Effector CD8-positive, alpha-beta T cell (primary cell): ENCODE measurements at regions not wholly inside any gene's neighbourhood (a gene's known extent, or its start where the extent isn't known, plus 50 kb on each side); places are given as distances from the start of the nearest gene placed in this dataset.
"Not testable (repeated sequence)": the region's sequence is repeated elsewhere in the genome, so short reads cannot be mapped to it uniquely, and the experiment has no call there.

ENCODE experiments used
- DNase-seq: peaks from one replicate; lab custom pipeline; 2025; lab: John Stamatoyannopoulos, UW

- no peak for DNase-seq
Measured at GRCh38 chr9:135357863-135358551, 121.6 kb upstream of the PPP1R26 start.

GRCh38 chr9:135358552-135358940 is 121.0 kb upstream of the PPP1R26 start:
- DNase-seq = no peak

- DNase-seq = no peak
Measured at GRCh38 chr9:135359764-135360163, 119.8 kb upstream of the PPP1R26 start.

DNA sequence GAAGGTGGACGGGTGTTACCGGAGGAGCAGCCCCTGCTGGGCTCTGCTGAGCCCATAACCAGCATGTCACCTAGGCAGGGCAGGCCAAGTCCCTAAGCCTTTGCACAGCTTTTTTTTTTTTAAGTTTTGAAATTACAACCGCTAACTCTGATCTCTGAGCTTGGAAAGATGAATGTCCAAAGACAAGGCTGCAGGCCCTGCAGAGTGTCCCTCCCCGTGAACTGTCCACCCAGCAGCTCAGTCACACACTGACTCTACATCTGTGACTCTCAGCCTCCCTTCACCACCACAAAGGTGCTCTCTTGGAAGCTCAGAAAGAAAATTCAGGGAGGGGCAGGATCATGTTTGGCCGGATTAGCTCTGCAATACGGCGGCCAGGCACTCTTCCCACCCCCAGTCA is 119.0 kb upstream of the PPP1R26 start:
- DNase-seq = no peak

GRCh38 chr9:135361668-135362067 is 117.9 kb upstream of the PPP1R26 start:
- not testable (repeated sequence) for DNase-seq

DNA sequence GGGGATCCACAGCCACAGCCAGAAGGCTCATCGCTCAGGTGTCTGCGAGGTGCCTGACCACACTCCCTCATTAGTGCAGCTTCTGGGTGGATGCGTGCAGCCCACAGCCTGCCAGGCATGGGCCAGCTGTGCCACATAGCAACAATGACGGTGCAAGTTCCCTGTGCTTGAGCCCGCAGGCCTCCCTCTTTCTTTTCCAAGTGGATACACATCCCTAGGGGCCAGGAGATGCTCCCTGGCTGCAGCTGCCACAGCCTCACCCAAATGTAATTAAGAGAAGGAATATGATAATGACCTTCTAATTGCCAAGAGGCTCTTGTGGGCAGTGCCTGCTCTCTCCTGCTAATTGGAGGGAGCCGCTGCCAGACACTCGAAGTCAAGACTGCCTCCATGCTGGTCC is 116.0 kb upstream of the PPP1R26 start:
- no peak for DNase-seq

- no peak for DNase-seq
Measured at GRCh38 chr9:135365013-135365768, 114.4 kb upstream of the PPP1R26 start.

DNA sequence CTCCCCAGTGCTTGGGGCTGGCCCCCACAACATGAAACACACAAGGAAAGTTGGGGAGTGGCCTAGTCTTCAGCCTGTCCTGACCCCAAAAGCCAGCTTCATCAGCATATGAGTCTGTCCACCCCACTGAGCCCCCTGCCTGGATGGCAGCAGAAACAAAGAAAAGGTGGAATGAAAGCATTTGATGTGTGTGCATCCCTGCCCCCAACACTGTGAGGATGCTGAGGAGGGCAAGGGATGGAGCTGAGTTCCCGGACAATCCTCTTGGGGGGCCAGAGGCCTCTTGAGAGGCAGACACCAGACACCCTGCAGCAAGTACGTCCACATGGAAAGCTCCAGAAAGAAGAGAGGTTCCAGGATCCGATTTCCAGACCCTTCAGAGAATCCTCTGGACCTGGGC is 113.5 kb upstream of the PPP1R26 start:
- DNase-seq = no peak

DNA sequence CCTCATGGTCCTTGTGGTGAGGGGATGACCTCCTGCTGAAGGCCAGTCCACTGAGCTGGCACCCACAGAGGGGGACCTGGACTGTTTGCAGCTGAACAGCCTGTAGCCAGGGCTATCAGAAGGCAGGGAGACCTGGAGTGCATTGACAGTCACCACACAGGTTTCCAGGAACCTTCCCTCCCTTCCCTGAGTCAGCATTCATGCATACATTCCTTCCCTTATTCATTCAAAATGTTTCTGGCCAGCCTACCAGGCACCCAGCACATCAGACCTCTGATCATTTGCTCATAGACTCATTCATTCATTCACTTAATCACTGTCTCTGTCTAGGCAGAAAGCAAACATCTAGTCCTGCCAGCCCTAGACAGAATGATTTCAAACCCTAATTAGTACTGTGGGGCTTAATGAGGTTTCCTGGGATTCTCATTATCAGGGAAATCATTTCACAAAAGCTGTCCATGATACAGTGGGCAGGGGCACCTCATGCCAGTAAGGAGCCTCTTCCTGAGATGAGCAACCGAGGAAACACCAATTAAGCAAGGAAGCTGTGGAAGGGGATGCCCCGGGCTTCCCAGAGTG is 110.1 kb upstream of the PPP1R26 start:
- DNase-seq = no peak

DNA sequence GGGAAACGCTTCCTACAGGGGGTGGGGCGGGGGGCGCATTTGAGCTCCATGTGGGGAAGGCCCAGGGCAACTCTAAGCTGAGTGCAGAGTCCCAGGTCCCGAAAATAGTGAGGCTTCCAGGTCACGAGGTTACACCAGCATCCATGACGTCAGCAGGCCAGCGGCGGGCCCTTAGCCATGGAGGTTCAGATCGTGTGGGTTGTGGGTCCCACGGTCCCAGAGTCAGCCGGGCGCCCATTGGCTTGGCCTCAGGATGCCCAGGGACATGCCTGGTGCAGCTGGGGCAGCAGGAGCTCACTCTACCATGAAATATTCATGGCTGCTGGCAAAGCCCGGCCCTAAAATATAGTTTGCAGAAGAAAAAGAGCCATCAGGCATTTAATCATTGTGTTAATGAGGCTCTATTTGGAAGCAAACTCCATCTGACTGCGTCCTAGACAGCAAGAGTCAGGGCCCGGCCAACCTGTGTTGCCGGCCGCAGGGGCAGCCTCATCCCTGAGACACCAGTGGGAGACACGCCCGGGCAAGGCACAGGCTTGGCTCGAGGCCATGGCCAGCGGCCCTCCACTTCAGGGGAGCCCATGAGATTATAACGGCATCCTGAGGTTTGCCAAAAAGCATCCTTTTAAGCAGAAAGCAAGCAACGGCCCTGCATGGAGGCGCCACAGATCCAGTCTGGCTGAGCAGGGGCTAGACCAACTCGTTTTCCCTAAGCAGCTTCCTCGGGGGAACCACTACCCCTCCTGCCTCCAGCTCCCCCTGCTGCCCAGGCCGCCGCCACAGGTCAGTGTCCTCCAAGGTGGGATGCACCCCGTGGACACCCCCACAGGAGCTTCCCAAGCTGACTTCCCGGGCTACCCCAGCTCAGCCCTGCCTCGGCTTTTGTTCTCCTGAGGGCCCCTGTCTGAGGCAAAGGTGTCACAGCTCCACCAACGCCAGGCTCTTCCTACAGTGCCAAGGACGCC is 108.9 kb upstream of the PPP1R26 start:
- DNase-seq = no peak

- DNase-seq = no peak
Measured at GRCh38 chr9:135371535-135371934, 108.0 kb upstream of the PPP1R26 start.

GRCh38 chr9:135372036-135372435 is 107.5 kb upstream of the PPP1R26 start:
- DNase-seq = no peak

- DNase-seq = no peak
Measured at GRCh38 chr9:135372501-135373008, 107.0 kb upstream of the PPP1R26 start.

DNA sequence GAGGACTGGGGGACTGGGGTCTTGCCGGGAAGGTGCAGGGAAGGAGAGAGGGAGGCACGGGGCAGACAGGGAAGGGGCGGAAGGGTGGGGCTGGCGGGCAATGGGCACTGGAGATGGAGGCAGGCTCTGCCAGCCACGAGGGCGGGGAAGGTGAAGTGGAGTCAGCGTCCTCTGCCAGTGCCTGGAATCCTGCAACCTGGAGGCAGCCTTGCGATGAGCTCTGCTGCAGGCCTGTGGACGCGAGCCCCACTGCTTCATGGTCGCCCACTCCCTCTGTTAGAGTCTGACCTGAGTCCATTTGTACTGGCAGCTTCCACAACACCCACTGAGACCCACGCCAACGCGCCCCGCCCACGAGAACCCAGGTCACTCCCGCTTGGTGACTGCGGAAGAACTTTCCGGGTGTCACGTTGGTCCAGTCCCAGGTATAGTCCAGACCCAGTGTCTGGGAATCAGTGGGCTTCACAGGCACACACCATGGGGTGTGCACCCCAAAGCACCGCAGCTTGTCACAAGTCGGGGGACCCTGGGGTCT is 106.4 kb upstream of the PPP1R26 start:
- DNase-seq = no peak

GRCh38 chr9:135373820-135374219 is 105.8 kb upstream of the PPP1R26 start:
- DNase-seq = no peak

DNA sequence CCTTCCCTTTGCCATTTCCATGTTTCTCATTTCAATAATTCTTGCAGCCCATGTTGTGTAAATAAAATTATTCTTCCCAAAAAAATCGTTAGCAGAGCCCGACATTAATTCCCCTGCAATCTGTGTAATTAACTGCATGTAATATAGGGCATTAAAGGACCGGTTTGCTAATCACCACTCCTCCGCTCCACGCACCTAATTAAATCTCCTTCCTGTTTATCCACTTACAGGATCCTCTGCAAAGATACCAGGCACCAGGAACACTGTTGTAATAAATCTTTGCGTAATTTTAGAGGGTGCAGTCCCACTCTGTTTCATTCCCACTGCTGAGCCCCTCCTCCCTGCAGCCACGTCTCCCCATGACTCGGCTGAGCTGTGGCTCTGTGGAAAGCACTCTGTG is 105.0 kb upstream of the PPP1R26 start:
- DNase-seq = no peak

GRCh38 chr9:135375001-135375400 is 104.6 kb upstream of the PPP1R26 start:
- DNase-seq = no peak

GRCh38 chr9:135376511-135377265 is 102.9 kb upstream of the PPP1R26 start:
- DNase-seq = no peak

- DNase-seq = no peak
Measured at GRCh38 chr9:135377431-135377830, 102.2 kb upstream of the PPP1R26 start.

DNA sequence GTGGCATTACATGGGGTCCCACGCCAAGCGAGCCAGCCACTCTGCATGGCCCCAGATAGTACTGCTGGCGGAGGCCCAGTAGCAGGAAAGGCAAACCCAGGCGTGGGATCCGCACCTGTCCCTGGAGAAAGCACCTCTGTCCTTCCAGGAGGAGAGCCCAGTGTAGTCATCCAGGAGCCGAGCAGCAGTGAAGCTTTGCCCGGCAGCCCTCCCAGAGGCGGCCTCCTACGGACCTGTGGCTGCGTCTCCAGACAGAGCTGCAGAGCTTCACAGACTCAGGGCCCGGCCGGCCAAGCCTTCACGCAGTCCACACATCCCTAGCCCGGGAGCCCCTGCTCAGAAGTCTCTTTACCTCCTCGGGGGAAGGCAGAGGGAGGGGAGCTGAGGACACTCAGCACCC is 100.8 kb upstream of the PPP1R26 start:
- DNase-seq = no peak
